Activated CD8-positive, alpha-beta memory T cell treated with anti-CD3 and anti-CD28 coated beads, Interleukin-2, amount 50 U/mL, for 1 hour (primary cell): ENCODE measurements at regions not wholly inside any gene's neighbourhood (a gene's known extent, or its start where the extent isn't known, plus 50 kb on each side); places are given as distances from the start of the nearest gene placed in this dataset.

Source experiments
- DNase-seq: peaks from one replicate; pipeline ENCODE4 v3.0.0-alpha.2; 2020; ENCODE audit errors: extremely low read depth

DNA sequence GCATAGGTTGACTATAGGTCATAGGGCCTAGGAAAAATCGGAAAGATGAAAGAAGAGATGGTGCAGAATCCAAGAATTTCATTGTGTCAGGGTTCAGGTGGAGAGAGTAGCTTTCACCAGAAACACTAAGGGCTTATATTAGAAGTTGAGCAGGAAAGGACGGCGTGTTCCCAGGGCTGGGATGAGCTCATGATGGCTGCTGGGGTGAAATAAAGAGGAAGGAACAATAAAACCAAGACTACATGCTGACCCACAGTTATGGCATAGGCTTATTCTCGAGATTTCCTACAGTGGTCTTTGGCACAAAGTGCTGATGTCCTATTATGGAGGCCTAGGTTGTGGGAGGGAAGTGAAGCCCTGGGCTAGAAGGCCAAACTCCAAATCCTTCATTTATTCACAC lies 195.8 kb downstream of the PTEN start:
- no peak for DNase-seq

GRCh38 chr10:88060762-88061161 lies 197.3 kb downstream of the PTEN start:
- no peak for DNase-seq

DNA sequence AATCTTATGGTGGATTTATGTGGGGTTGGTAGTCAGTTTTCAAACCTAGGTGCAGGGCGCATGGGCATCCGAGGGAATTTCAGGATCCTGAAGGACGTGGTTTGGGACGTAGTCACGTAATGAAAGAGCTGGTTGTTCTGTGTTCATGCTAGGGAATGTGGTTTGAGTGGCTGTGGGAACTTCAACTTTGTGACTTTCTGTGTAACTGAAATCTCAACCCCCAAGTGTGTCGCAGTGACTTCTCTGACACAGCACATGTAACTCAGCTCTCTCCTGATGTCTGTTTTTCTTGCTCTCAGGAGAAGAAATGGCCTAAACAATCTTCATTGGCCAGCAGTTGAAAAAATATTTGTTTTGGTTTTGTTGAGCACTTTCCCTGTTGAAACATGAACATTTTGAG lies 199.0 kb downstream of the PTEN start:
- no peak for DNase-seq

GRCh38 chr10:88062798-88063472 lies 199.5 kb downstream of the PTEN start:
- no peak for DNase-seq

DNA sequence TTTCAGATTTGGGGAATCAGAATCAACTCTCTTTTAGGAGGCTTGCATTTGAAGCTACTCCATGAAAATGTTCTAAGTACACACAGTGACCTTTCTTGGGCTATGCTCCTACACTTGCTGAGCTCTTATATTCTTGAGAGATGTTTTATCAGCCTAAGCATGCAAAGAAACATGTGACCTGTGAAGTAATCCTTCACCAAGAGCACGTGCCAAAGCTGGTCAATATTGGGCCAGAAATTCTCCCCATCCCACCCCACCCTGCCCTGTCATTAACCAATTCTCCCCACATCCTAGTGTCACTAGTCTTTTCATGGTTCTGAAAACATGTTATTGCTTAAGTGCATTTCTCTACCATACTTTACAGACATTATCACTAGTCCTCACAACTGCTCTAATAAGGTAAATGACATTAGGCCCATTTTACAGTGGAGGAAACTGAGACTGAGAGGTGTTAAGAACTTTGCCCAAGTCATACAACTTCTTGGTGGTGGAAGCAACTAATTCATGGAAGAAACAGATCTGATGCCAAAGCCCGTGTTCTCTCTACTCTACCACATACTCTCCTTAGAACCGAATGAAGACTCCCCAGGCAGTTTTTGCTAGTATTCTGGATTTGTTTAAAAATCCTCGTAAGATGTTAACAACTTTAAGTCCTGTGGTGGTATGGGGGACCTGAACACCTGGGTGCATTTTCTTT lies 200.6 kb downstream of the PTEN start:
- DNase-seq = no peak

DNA sequence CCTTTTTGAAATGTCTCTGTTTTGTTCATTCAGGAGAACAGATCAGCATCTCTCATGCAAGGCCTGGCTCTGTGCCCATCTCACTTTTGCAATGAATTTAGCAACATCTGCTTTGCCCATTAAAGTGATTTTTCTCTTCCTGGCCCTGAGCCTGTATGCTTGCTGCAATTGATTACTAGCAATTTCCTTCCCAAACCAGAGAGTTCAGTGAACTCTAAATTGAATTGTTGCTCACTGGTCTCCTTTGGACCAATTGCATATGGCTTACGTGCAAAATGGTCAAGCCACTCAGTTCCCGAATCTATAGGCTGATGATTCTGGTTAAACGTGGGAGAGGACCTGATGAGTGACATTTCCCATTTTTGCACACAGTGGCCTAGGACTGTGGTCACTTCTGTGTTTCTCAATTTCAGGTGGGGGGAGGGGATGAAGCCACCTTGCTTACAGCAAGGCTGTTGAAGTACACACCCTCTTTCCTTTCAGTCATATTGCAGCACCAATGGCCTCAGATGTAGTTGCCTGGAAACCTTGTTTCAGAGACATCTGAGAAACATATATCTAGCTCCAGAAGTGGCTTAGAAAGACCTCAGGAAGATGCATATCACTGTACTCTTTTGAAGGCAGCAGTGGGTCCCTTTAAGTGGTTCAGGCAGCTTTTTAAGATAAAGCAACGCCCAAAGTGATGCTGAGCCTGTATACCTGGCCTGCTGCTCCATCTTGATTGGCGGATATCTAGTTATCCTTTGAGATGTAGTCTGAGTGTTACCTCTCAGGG lies 201.4 kb downstream of the PTEN start:
- no peak for DNase-seq

DNA sequence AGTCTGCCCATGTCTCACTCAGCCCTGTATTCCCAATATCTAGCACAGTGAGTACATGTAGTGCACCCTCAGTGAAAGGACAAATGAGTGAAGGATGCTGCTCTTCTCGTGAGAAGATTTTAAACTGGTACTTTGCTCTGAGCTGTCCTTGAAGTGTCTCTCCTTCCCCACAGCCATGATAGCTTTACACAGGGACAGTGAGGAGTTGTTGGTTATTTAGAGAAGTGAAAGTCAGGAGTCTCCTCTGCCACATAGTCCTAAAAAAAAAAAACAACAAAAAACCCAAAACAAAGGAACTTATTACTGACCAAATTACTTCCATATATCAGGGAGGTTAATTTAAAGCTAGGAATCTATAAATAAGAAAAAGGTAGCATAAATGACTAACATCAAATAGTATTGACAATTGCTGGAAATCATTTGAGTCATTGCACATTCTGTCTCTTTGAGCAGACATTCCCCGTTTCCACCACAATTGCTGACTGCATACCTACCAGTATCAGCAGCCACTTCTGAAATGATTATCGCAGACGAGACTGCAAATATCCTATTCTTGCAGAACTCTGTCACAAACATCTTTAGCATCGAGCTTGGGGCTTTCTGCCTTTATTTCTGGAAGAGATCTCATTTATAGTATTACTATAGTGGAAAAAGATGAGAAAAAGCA lies 202.1 kb downstream of the PTEN start:
- no peak for DNase-seq

GRCh38 chr10:88066319-88066718 lies 202.9 kb downstream of the PTEN start:
- no peak for DNase-seq

DNA sequence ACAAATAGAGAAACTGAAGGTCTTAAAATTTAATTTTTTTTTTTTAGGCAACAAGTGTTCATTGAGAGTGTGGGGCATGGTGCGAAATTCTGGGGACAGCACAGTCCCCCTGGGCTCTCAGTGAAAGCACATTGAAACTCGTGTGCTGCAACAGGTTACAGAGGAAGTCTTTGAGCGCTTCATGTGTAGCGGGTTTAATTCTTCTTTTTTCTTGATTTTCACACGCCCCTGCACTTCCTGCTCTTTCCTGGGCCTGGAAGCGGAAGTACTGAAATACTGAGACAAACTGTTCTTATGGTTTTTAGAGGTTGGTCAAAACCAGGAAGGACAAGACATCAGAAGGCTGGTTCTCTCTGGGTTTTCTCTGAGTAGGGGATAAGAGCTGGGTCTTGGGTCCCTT lies 203.5 kb downstream of the PTEN start:
- DNase-seq = no peak

DNA sequence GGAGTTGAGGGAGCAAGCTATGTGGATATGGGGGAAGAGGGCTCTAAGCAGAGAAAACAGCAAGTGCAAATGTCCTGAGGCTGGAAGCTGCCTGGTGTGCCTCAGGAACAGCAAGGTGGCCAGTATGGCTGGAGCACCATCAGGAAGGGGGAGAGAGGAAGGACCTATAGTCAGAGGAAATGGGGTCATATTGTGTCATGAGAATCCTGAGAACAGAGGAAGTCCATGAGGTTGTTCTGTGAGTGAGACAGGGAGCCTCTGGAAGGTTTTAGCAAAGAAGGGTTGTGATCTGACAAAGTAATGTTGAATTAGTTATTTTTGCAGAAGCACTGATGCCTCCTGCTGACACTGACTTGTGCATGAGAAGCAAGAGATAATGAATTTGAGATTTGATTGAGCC lies 204.3 kb downstream of the PTEN start:
- DNase-seq = no peak

DNA sequence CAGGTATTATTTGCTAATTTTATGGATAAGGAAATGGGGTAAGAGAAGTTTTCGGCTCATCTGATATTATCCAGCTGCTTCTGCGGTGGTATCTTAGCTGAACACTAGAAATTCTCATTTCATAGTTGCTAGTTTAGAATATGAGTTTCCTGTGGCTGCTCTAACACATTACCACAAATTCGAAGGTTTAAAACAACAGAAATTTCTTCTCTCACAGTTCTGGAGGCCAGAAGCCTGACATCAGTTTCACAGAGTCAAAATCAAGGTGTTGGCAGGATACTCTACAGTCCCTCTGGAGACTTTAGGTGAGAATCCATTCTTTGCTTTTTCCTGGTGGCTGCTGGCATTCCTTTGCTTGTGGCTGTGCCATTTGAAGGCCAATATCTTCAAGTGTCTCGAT lies 205.9 kb downstream of the PTEN start:
- DNase-seq = no peak

- no peak for DNase-seq
Observed at GRCh38 chr10:88070080-88070880, 206.9 kb downstream of the PTEN start.

GRCh38 chr10:88071879-88072278 lies 208.5 kb downstream of the PTEN start:
- DNase-seq = no peak

DNA sequence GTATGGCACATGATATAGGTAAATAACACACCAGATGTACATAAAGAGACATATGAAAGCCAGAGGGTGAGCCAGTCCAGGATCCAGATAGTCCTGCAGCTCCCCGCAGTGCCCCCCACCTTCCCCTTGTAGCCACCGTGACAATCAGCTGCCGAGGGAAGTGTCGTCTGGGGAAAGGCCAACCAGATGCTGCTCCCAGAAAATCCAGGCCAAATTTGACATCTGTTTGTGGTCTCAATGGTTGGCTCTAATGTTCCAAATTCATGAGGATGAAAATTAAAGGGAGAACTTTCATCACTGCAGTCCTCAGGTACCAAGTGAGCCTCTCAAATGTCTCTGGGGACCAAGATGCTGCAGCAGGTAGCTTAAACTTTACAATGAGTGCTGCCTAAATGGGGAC lies 210.3 kb downstream of the PTEN start:
- DNase-seq = no peak

DNA sequence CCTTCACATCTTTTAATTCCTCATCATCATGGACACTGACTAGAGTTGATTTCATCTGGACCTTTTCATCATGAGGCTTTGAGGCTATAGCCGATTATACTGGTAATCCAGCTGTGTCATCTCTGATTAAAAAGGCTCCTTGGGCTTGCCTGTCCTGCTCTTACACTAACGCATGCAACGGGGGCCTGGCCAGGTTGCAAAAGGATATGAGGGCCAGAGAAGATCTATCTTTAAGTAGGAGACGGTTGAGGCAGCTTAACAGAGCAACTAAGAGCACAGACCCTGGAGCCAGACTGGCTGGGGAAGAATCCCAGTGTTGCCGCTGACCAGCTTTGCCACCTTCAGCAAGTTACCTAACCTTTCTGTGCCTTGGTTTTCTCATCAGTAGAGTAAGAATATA lies 211.5 kb downstream of the PTEN start:
- no peak for DNase-seq

GRCh38 chr10:88076027-88076880 lies 212.8 kb downstream of the PTEN start:
- no peak for DNase-seq

GRCh38 chr10:88077977-88078376 lies 214.6 kb downstream of the PTEN start:
- no peak for DNase-seq

DNA sequence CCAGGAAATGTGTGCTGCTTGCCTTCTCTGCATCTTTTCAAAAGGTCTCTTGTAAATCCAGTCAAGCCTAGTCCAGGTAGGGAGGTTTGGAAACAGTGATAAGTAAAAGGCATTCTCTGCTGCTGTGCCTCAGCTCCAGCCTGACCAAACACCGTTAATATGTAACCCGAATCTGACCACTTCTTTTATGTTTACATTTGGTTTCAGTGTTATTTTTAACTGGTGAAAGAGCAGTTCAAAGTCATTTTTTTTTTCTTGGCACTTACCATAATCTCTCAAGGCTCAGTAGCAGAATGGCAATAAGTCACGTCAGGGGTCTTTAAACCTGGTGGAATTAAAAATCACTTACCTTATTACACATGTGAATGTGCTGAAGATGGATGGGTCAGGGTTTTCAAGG lies 216.8 kb downstream of the PTEN start:
- no peak for DNase-seq

DNA sequence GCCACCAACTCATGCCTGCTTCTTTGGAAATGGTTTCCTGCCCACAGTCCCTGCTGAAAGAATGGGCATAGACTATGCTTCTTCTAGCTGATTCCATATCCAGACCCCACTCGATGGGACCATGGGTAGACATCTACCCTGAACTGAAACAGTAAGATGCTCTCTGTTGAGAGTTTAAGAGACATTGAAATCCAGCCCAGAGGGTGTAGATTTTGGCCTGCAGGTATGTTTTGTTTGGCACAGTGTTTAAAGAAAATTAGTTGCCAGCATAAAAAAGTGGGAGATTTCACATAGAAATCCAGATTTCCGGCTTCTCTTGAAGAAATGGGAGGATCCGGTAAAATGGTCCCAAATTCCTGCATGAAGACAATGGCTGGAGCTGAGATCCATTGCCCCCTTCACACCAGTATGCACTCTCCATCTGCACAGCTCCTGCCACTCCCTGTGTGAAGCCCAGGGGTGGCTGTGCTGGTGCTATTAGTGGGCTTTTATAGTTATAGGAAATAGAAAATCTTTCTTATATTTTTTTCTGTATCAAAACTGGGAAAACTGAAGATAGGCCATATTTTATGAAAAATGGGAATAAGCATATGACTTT lies 218.1 kb downstream of the PTEN start:
- no peak for DNase-seq

DNA sequence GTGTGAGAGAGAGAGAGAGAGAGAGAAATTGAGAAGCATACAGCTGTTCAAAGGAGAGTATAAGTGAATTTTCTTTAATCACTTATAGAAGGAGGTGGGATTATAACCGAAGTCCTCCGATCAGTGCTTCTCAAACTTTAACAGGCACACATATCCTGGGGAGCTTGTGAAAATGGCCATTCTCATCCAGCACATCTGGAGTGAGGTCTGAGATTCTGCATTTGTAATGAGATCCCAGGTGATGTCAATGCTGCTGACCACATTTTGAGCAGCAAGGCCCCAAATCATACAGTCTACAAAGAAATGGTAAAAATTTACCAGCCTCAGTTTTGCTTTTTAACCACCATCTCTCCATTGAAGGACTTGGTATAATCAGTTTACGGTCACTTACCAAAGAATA lies 219.0 kb downstream of the PTEN start:
- no peak for DNase-seq
